WTC11 (cell line): ENCODE measurements at regions not wholly inside any gene's neighbourhood (a gene's known extent, or its start where the extent isn't known, plus 50 kb on each side); places are given as distances from the start of the nearest gene placed in this dataset.

Source experiments
- ATAC-seq: fragments of 200-7000 bp; cut with Tn5 transposase; 2 replicates; pipeline ENCODE4 v1.10.0; 2021; ENCODE audit warnings: mild to moderate bottlenecking, moderate library complexity
- CTCF ChIA-PET: fragments of 300-600 bp; sonication (Branson Sonifier 250); formaldehyde crosslinking; loops from one replicate; lab custom pipeline; 2021; ENCODE audit warnings: antibody characterized with exemption; lab: Charles Lee
- POLR2A ChIA-PET: fragments of 350-600 bp; sonication (Branson Sonifier 250); formaldehyde crosslinking; loops from one replicate; lab custom pipeline; 2021; ENCODE audit warnings: antibody characterized with exemption; lab: Charles Lee
- DNase-seq: peaks from one replicate; pipeline ENCODE4 v3.0.0; 2021; ENCODE audit warnings: low spot score
- H3K27ac Mint-ChIP-seq: 2 replicates; pipeline ENCODE4 v1.8.0; 2021; ENCODE audit warnings: mixed read lengths
- H3K27me3 Mint-ChIP-seq: 2 replicates; pipeline ENCODE4 v1.8.0; 2021; ENCODE audit warnings: low read depth, mild to moderate bottlenecking, moderate library complexity, mixed read lengths
- H3K36me3 Mint-ChIP-seq: 2 replicates; pipeline ENCODE4 v1.8.0; 2021; ENCODE audit warnings: mixed read lengths
- H3K4me1 Mint-ChIP-seq: 2 replicates; pipeline ENCODE4 v1.8.0; 2022; ENCODE audit warnings: mixed read lengths
- H3K4me3 Mint-ChIP-seq: 2 replicates; pipeline ENCODE4 v1.8.0; 2021; ENCODE audit warnings: mild to moderate bottlenecking, moderate library complexity, mixed read lengths
- H3K9me3 Mint-ChIP-seq: 2 replicates; pipeline ENCODE4 v1.8.0; 2021; ENCODE audit warnings: mixed read lengths
- AR ChIP-seq: fragments of 250-450 bp; sonication (Bioruptor Pico); IDR thresholded peaks from 2 replicates; pipeline ENCODE4 v1.9.0; 2021; ENCODE audit warnings: mild to moderate bottlenecking
- ATF2 ChIP-seq: sonication (generic); formaldehyde crosslinking; IDR thresholded peaks from 2 replicates; pipeline ENCODE4 v1.8.1; 2022; ENCODE audit warnings: low read depth, missing genetic modification reagents, borderline replicate concordance
- ATF3 ChIP-seq: sonication (generic); formaldehyde crosslinking; conservative IDR thresholded peaks from 2 replicates; pipeline ENCODE4 v1.8.1; 2022; ENCODE audit warnings: mild to moderate bottlenecking, missing genetic modification reagents
- E2F4 ChIP-seq: sonication (generic); formaldehyde crosslinking; IDR thresholded peaks from 2 replicates; pipeline ENCODE4 v1.8.1; 2022; ENCODE audit warnings: low read depth, mild to moderate bottlenecking, moderate library complexity, missing genetic modification reagents, borderline replicate concordance
- EMX1 ChIP-seq: fragments of 250-450 bp; sonication (Bioruptor Pico); IDR thresholded peaks from 2 replicates; pipeline ENCODE4 v1.8.0; 2021; ENCODE audit warnings: mild to moderate bottlenecking
- ERG ChIP-seq: fragments of 250-450 bp; sonication (Bioruptor Pico); IDR thresholded peaks from 2 replicates; pipeline ENCODE4 v1.8.0; 2021; ENCODE audit warnings: mild to moderate bottlenecking
- FOXK1 ChIP-seq: sonication (generic); formaldehyde crosslinking; IDR thresholded peaks from 2 replicates; pipeline ENCODE4 v1.8.0; 2022; ENCODE audit warnings: mild to moderate bottlenecking, moderate library complexity, missing genetic modification reagents
- FOXP4 ChIP-seq: sonication (generic); formaldehyde crosslinking; IDR thresholded peaks from 2 replicates; pipeline ENCODE4 v1.8.0; 2022; ENCODE audit warnings: mild to moderate bottlenecking, missing genetic modification reagents
- GRHL2 ChIP-seq: fragments of 250-450 bp; sonication (Bioruptor Pico); IDR thresholded peaks from 2 replicates; pipeline ENCODE4 v1.8.0; 2022; ENCODE audit warnings: mild to moderate bottlenecking, moderate library complexity; ENCODE audit not compliant: insufficient replicate concordance, severe bottlenecking
- IRF1 ChIP-seq: sonication (generic); formaldehyde crosslinking; IDR thresholded peaks from 2 replicates; pipeline ENCODE4 v1.8.0; 2023; ENCODE audit warnings: missing genetic modification reagents
- KAT7 ChIP-seq: sonication (generic); formaldehyde crosslinking; IDR thresholded peaks from 2 replicates; pipeline ENCODE4 v1.8.1; 2023; ENCODE audit warnings: missing genetic modification reagents, mild to moderate bottlenecking, borderline replicate concordance
- NFATC4 ChIP-seq: fragments of 250-450 bp; sonication (Bioruptor Pico); IDR thresholded peaks from 2 replicates; pipeline ENCODE4 v1.9.0; 2021; ENCODE audit warnings: mild to moderate bottlenecking
- NFE2L1 ChIP-seq: sonication (generic); formaldehyde crosslinking; IDR thresholded peaks from 2 replicates; pipeline ENCODE4 v1.8.1; 2023; ENCODE audit warnings: missing genetic modification reagents
- NR3C1 ChIP-seq: sonication (generic); formaldehyde crosslinking; conservative IDR thresholded peaks from 2 replicates; pipeline ENCODE4 v1.8.1; 2023; ENCODE audit warnings: low read depth, mild to moderate bottlenecking, missing genetic modification reagents
- SMAD4 ChIP-seq: sonication (generic); formaldehyde crosslinking; IDR thresholded peaks from 2 replicates; pipeline ENCODE4 v1.8.0; 2022; ENCODE audit warnings: mild to moderate bottlenecking, missing genetic modification reagents
- ZNF281 ChIP-seq: sonication (generic); formaldehyde crosslinking; IDR thresholded peaks from 2 replicates; pipeline ENCODE4 v1.8.0; 2023; ENCODE audit warnings: mild to moderate bottlenecking, missing genetic modification reagents
- ZNF317 ChIP-seq: sonication (generic); formaldehyde crosslinking; IDR thresholded peaks from 2 replicates; pipeline ENCODE4 v1.8.1; 2023; ENCODE audit warnings: low read depth, mild to moderate bottlenecking, moderate library complexity, missing genetic modification reagents, borderline replicate concordance
- ZNF671 ChIP-seq: fragments of 250-450 bp; sonication (Bioruptor Pico); IDR thresholded peaks from 2 replicates; pipeline ENCODE4 v1.8.0; 2021; ENCODE audit warnings: mild to moderate bottlenecking

- POLR2A ChIA-PET = interaction anchor here (0.6 kb wide), 1 partner anchor 46 kb away, joined by 3 read pairs; no protein-coding TSS in a partner anchor
Measured at GRCh38 chr20:56796345-56796744, 167.2 kb downstream of the TFAP2C start.

GRCh38 chr20:56797023-56797422, 167.9 kb downstream of the TFAP2C start:
- ChIA-PET CTCF (interaction anchor here (0.8 to 1.1 kb wide), 2 partner anchors 47 to 120 kb away, joined by 3 read pairs; no protein-coding TSS in a partner anchor), POLR2A (no interaction called here)
- Mint-ChIP-seq H3K9me3 (peaks cover 17% of the 10 kb centered on the region), H3K4me1 (peaks cover 3% of the 10 kb centered on the region), H3K27ac (no peak overlapping the region), H3K27me3 (peaks cover 12% of the 10 kb centered on the region), H3K4me3 (no peak overlapping the region), H3K36me3 (peaks cover 14% of the 10 kb centered on the region)
- DNase-seq (no peak), ATAC-seq (no peak)
- TF ChIP-seq NFE2L1 (CRISPR knock-in tag) (no peak), E2F4 (CRISPR knock-in tag) (no peak), ERG (no peak), AR (no peak), IRF1 (CRISPR knock-in tag) (no peak)

More at GRCh38 chr20:56796345-56796744, 167.2 kb downstream of the TFAP2C start:
- Mint-ChIP-seq H3K27me3 (peaks cover 12% of the 10 kb centered on the region), H3K9me3 (peaks cover 17% of the 10 kb centered on the region), H3K36me3 (peaks cover 14% of the 10 kb centered on the region), H3K27ac (no peak overlapping the region), H3K4me3 (no peak overlapping the region), H3K4me1 (peaks cover 3% of the 10 kb centered on the region; the same call in 1 of the 2 replicates)
- TF ChIP-seq ZNF281 (CRISPR knock-in tag) = no peak
- TF ChIP-seq ATF2 = no peak
- no peak for TF ChIP-seq ATF3 (CRISPR knock-in tag)
- no peak for TF ChIP-seq KAT7 (CRISPR knock-in tag)
- TF ChIP-seq ZNF671 (CRISPR knock-in tag) = no peak
- no peak for TF ChIP-seq NR3C1
- no peak for TF ChIP-seq SMAD4 (CRISPR knock-in tag)
- no peak for TF ChIP-seq EMX1 (CRISPR knock-in tag)
- no peak for TF ChIP-seq FOXP4 (CRISPR knock-in tag)
- no peak for TF ChIP-seq ZNF317 (CRISPR knock-in tag)
- TF ChIP-seq NFE2L1 (CRISPR knock-in tag) = no peak
- TF ChIP-seq NFATC4 (CRISPR knock-in tag) = no peak
- TF ChIP-seq FOXK1 (CRISPR knock-in tag) = no peak
- TF ChIP-seq GRHL2 (CRISPR knock-in tag) = no peak
- ATAC-seq = no peak
- DNase-seq = no peak
- CTCF ChIA-PET = interaction anchor here (1.1 kb wide), 1 partner anchor 47 kb away, joined by 3 read pairs; no protein-coding TSS in a partner anchor
